Hepatic stellate cell (primary cell): ENCODE measurements at regions not wholly inside any gene's neighbourhood (a gene's known extent, or its start where the extent isn't known, plus 50 kb on each side); places are given as distances from the start of the nearest gene placed in this dataset.
"Not testable (repeated sequence)": the region's sequence is repeated elsewhere in the genome, so short reads cannot be mapped to it uniquely, and the experiment has no call there.

Experiments
- DNase-seq: peaks from one replicate; pipeline ENCODE4 v3.0.0; 2011; ENCODE audit warnings: low spot score

DNA sequence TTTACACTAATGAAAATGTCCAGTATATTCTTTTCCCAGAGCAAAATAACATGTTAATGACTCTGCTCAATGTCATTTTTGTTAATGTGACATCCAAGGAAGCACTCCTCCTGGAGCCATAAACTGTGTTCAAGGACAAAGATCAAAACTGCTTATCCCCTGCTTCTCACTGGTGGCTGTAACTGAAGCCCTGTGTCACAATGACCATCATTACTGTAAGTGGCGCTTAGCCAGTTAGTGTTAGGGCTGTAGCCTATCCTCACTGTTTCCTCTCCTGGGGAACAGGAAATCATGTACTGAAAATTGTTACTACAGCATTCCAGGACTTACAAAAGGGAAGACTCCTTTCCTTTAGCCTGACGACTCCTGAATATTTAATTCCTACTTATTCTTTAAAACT lies 71.7 kb upstream of the COX7C start:
- no peak for DNase-seq

DNA sequence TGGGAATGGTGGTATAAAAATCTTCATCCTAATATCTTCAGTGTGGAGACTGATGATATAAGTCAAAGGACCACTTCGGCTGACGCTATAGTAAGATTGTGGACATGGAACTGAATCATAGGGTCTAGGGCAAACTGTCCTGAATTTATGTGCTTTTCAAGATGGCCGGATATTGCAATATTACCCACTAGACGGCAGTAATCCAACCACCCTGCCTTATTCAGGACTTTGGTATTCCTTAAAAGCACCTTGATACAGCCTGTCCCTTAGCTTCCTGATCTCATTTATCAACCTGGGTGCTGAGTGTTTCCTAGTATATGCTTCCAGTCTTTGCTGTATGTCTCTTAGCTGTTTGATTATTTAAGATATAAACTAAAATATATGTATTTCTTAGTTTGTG lies 71.2 kb upstream of the COX7C start:
- no peak for DNase-seq

DNA sequence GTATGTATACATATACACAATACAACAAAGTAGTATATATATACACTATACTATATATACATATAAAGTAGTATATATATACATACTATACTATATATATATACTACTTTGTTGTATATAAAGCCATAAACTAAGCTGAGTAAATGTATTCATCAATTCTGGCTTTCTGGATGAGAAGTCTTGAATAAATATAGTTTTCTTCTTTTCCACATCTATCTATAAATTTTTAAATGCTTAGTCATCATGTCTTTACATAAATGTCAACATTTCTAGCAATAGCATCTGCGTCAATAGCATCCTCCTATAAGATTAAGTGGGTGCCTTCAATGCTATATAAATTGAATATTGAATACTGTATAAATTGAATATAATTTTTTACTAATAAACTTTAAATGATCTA lies 63.1 kb upstream of the COX7C start:
- DNase-seq, result no peak

DNA sequence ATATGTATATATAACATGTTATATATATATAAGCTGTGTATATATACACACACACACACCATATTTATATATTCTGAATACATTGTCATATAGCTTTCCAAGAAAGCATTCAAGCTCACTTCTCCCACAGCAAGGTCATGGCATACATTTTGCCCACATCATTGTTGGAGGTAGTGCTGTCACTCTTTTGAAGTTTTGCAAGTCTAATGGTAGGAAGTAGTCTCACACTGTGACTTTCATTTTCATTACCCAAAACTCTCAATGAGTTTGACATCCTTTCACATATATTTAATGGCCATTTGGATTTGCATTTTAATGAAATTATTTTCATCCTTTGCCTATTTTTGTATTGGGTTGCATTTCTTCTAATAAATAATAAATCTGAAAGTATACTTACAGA lies 59.8 kb upstream of the COX7C start:
- DNase-seq, result no peak

DNA sequence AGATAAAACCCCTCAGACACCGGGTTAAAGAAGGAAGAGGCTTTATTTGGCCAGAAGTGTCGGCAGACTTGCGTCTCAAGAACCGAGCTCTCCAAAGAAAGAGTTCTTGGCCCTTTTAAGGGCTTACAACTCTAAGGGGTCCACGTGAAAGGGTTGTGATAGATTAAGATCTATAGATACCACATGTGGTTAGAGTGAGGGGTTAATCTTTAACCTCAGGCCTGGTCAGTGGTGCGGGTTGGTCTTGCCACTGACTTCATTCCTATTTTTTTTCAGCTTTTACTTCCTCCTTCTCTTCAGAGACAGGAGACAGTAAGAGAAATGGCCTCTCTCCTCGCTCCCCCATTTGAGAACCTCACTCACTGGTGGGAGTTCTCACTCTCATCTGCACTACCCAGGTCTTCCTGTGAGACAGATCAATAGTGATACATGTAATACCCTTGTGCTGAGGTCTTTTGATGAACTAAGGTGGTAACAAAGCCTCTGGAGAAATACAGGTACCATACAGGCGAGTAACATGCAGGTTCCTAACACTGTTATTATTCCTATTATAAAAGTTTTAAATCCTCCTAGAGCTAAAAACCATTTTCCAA lies 52.4 kb upstream of the COX7C start:
- DNase-seq, result no peak

DNA sequence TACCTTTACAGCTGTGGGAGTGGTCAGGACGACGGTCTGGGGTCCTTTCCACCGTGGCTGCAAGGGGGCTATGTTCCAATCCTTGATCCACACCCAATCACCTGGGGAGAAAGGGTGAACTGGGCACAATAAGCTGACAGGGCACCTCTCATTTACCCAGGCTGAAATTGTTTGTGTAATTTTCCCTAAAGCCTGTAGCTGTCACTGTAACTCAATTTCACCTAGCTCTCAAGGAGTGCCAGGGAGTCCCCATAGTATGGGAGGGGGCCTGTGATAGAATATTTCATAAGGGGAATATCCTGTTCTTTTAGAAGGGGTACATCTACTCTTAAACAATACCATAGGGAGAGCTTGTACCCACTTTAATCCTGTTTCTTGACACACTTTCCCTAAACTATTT lies 51.7 kb upstream of the COX7C start:
- DNase-seq, result not testable (repeated sequence)
